Skin epidermis (tissue), 12 donors: ENCODE measurements at regions not wholly inside any gene's neighbourhood (a gene's known extent, or its start where the extent isn't known, plus 50 kb on each side); places are given as distances from the start of the nearest gene placed in this dataset.
"Not testable (repeated sequence)": the region's sequence is repeated elsewhere in the genome, so short reads cannot be mapped to it uniquely, and the experiment has no call there.

ENCODE experiments used
- H3K27ac ChIP-seq, 21 experiments: fragments of 200-600 bp; sonication (generic) in 11 of 21; one replicate each; pipeline ENCODE4 v1.5.0; 2020; ENCODE audit warnings: mild to moderate bottlenecking in 3 of 21, inconsistent platforms in 2 of 21, moderate library complexity in 2 of 21
- H3K4me3 ChIP-seq, 7 experiments: fragments of 200-600 bp; sonication (generic) in 2 of 7; one replicate each; pipeline ENCODE4 v1.5.0; 2020; ENCODE audit warnings: inconsistent platforms in 2 of 7, mild to moderate bottlenecking in 2 of 7, moderate library complexity in 1 of 7

DNA sequence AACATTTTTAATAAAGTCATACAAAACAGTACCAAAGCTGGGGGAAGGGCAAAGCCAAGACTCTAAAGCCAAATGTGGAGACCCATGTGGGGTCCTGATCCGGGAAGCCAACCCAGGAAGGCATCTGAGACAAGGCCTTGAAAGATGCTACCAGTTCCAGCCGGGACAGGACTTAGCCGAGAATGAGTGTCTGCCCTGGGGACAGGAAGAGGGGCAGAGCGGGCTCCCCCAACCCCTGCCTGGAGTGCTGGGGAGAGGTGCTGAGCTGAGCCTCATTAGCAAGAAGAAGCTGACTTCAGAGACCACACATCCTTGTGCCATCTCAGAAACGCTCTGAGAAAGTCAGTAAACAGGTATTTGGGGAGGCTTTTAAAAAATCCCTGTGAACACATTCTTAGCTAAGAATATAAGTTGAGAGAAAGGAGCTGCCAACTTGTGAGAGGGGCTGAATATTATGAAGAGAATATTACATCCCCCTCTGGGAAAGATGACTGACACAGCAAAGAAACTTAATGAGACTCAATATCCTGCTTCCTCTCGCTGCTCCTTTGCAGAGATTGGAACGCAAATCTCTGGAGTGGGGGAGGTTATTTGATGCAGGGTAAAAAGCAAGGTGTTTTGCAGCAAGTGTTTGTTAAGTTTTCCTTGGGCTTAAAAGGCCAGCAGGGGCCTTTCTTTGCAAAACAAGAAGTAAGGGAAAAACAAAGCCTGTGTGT, 103.3 kb upstream of the KCND3 start:
- no peak overlapping the region for H3K4me3 ChIP-seq

DNA sequence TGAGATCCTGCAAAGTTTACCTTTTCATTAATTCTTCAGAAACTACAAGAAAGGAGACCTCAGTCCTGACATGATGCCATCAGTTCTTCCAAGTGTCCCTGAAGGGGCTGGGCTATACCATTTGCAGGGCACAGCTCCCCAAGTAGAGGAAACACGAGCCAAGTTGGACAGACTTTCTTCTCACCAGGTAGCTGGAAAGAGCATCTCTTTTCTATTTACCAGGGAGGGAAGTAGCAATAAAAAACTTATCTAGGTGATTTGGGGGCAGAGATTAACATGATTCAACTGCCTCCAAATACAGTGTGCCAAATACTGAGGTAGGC, 103.9 kb upstream of the KCND3 start:
- no peak overlapping the region for H3K27ac ChIP-seq
- H3K4me3 ChIP-seq, result no peak overlapping the region

More for the DNA sequence above, 103.3 kb upstream of the KCND3 start:
- no peak overlapping the region for H3K27ac ChIP-seq

DNA sequence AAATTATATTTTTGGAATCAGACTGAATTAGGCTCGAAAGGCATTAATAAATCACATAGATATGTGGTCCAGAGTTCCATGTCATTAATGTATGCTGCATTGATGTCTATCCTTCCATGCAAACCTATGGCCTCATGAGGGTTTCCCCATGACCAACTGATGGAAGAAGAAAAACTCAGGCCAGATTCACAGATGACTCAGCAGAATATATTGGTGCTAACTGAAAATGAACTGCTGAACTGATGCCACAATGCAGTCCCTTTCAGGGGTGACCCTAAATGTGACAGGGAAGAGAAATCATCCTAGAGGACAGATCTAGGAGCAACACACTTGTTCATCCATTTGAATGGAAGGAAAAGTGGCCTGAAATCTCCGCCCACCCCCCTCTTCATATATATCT, 110.5 kb upstream of the KCND3 start:
- H3K4me3 ChIP-seq, result no peak overlapping the region
- H3K27ac ChIP-seq, result no peak overlapping the region

DNA sequence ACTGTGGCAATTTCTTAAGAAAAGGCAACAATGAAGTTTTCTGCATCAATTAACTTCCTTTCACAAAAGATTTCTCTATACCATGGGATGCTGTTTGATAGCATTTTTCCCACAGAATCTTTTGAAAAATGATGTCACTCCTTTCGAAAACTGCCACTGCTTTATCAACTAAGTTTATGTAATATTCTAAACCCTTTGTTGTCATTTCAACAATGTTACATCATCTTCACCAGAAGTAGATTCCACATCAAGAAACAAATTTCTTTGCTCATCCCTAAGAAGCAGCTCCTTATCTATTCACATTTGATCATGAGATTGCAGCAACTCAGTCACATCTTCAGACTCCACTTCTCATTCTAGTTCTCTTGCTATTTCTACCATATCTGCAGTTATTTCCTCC, 116.1 kb upstream of the KCND3 start:
- Histone ChIP-seq H3K4me3 (no peak overlapping the region), H3K27ac (no peak overlapping the region)

DNA sequence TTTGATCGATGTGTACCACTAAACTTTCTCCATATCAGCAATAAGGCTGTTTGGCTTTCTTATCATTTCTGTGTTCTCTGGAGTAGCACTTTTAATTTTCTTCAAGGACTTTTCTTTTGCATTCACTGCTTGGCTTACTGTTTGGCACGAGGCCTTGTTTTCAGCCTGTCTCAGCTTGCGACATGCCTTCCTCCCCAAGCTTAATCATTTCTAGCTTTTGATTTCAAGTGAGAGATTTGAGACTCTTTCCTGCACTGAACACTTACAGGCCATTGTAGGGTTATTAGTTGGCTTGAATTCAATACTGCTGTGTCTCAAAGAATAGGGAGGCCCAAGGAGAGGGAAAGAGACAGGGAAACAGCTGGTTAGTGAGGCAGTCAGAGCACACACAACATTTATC, 120.6 kb upstream of the KCND3 start:
- H3K27ac ChIP-seq, result no peak overlapping the region
- no peak overlapping the region for H3K4me3 ChIP-seq

DNA sequence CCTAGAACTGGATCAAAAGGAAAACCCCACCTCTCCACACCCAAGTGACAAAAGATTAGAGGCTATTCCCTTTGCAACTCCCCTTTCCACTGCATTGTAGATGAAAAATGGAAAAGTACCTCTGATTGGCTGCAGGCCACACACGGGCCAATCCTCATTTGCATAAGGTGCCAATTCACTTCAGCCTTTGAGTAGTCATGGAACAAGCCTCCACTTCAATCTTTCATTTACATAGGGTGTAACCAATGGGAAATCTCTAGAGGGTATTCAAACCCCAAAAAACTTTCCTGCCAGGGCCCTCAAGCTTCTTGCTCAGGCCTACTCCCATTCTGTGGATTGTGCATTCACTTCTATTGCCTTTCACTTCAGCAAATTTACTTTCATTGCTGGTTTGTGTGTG, 122.3 kb upstream of the KCND3 start:
- Histone ChIP-seq H3K27ac (no peak overlapping the region), H3K4me3 (no peak overlapping the region)

DNA sequence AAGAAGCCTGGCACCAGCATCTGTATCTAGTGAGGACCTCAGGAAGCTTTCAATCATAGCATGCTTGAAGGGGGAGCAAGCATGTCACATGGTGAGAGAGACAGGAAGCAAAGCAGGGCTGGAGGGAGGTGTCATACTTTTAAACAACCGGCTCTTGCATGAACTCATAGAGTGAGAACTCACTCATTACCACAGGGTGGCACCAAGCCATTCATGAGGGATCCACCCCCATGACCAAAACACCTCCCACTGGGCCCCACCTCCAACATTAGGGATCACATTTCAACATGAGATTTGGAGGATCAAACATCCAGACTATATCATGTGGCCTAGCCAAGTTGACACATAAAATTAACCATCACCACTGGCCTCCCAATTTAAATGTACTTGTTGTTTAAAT, 125.1 kb upstream of the KCND3 start:
- Histone ChIP-seq H3K27ac (no peak overlapping the region), H3K4me3 (no peak overlapping the region)

DNA sequence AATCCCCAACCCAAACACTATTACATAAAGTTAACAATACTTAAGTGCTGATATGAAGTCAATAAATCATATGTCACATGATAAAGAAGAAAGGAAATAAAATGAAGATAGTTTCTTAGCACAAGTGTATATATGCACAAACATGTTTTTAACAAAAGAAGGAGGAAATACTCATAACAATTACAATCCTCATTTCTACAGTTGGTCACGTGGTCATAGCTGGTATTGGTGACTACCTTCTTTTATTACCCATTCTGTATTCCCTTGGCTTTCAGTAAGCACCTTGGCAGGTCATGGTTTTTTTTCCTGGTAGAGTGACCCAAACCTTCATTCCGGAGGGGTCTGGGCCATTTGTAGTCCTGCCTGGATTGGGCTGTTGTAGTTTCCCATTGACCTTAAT, 137.1 kb upstream of the KCND3 start:
- Histone ChIP-seq H3K4me3 (no peak overlapping the region), H3K27ac (no peak overlapping the region)

DNA sequence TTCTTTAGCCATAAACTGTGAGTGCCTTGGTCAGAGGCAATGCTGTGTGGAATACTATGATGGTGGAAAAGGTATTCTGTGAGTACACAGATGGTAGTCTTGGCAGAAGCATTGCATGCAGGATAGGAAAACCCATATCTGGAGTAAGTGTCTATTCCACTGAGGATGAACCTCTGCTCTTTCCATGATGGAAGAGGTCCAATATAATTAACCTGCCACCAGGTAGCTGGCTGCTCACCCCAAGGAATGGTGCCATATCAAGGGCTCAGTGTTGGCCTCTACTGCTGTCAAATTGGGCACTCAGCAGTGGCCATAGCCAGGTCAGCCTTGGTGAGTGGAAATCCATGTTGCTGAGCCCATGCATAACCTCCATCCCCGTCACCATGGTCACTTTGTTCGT, 138.1 kb upstream of the KCND3 start:
- H3K27ac ChIP-seq, H3K4me3 ChIP-seq: not testable (repeated sequence)

DNA sequence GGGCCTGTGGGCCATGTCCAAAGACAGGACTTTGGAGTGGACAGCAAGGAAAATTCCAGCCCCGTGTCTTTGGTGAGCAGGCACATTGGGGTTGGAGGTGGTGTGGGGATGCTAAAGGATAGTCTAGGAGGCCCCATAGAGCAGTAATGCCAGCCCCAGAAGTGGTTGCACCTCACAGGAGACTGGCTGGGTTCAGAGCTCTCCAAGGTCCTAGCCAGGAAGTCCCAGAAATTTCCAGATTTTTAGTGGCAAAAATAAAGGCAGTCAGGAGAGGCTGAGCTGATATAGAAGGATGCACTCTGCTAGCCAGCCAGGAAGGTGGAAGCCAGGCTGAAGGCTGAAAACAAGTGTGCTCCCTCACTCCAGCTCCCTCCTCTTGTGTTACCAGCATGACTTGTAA, 144.0 kb upstream of the KCND3 start:
- no peak overlapping the region for H3K4me3 ChIP-seq
- no peak overlapping the region for H3K27ac ChIP-seq

DNA sequence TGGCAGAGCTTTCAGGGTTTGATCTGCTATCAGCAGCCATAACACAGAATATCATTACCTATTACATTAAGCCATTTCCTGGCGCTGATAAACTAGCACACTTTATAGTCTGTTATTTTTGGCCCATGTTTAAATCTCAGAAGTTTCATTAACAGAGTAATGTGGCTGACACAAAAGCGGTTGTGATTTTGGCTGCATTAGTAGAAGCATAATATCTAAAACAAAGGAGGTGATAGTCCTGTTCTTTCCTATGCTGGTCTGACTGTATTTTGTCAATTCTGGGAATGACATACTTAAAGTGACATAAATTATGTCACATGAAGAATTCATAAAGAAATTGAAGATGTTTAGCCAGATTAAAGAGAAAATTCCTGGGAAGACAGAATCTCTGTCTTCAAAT, 151.3 kb upstream of the KCND3 start:
- H3K27ac ChIP-seq, result no peak overlapping the region

DNA sequence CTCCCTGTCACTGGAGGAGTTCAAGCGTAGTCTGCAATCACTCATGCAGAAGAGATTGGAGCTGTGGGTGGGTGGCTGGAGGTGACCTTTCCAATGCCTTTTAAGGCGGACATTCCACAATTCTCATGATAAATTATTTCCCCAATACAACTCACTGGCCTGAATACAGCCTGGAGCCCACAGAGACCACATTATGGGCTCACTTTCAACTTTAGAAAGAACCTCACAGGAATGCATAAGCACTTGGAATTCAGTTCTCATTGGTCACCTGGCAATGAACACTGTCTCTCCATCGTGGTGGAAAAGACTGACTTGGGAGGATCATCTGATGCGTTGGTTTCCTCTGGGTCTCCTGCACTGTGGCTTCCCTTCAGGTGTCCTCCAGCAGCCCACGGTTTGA, 151.8 kb upstream of the KCND3 start:
- Histone ChIP-seq H3K4me3 (no peak overlapping the region), H3K27ac (no peak overlapping the region)

More for the DNA sequence above, 151.3 kb upstream of the KCND3 start:
- H3K4me3 ChIP-seq, result no peak overlapping the region

DNA sequence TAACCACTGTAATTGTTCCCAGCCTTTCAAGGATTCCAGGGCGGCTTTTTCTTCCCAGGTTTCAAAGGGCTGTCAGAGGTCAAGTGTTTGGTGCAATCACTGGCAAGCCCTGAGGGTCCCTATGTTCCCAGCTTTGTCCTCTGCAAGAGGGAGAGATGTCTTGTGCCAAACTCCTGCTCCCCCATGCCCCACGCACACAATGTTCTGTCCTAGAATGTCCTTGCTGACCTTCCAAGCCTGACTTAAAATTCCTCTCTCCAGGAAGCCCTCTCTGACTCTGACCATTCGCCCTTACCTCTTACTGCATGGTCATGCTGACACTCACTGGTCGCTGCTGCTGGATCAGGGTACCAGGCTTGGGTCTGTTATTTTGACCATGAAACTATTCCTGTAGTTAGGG, 152.5 kb upstream of the KCND3 start:
- Histone ChIP-seq H3K4me3 (no peak overlapping the region), H3K27ac (no peak overlapping the region)

DNA sequence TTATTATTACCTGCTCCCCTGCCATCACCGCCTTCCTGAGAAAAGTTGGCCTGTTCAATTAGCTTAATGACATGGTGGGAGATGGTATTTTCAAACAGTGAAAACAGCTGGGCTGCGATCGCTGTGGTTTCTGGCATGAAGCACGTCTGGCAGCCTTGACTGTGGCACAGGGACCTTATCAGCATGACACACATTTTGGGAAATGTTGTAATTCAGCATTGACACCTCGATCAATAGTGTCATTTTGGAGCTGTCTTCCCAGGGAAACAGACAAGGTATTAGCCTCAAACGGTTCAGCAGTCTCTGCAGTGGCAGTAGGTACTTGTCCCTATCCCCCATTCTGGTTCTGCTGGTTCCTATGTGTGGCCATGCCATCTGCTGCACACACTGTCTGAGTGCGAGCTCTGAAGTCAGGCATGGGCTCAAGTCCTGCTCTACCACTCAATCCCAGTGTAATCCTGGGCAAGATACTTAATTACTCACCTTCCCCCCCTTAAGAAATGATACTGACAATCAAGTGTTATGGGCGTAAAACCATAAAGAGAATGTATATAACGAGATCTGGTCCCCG, 154.5 kb upstream of the KCND3 start:
- H3K4me3 ChIP-seq, result no peak overlapping the region
- no peak overlapping the region for H3K27ac ChIP-seq

DNA sequence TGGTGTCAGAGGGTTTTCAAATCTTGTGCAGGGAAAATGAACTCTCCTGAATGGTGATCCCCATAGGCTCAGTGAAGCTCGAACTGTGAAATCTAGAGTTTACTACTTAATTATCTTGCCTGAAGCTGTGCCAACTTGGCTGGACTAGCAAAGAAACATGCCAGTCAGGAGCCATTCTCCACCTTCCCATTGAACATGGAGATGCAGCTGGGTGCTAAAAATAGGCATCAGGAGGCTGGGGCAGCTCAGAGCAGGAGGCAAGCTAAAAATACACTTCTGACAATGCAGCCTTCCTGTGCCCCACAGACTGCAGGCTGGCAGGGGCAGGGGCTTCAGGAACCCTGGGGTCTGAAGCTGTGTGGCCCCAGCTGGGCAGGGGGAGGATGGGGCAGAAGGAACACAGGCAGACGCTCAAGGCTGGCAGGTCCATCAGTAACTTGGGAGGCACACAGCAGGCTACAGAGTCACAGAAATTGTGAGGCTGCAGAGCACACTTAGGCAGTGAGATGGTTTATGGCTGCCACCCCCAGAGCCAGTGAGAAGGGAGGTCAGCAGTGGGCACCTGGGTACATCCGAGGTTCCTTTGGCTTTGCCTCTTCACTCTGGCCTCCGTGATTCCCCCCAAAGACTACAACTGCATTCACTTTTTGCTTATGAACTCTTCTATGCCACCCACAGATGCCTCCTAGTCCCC, 155.4 kb upstream of the KCND3 start:
- Histone ChIP-seq H3K4me3 (no peak overlapping the region), H3K27ac (no peak overlapping the region)

DNA sequence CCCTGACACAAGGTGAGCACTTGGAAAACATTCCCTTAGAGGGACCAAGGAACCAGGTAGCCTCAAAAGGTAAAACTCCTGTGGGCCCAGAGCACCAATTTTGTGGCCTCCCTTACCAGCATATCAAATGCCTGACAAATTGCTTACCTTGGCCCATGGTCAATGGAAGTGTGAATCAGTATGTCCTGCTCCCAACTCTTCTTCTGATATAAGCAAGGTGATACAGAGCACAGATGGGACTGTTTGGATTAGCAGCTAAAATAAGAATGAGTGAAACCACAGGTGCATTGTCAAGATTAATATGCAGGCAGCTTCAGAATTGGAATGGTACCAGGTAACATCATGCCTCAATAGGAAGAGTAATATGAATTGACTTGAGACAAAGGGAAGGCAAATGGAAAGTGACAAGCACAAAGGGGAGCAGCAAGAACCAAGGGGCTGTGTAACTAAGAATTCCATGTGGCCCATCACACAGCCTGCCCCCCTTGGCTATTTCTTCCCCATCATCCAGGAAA, 156.8 kb upstream of the KCND3 start:
- Histone ChIP-seq H3K4me3 (no peak overlapping the region), H3K27ac (no peak overlapping the region)

DNA sequence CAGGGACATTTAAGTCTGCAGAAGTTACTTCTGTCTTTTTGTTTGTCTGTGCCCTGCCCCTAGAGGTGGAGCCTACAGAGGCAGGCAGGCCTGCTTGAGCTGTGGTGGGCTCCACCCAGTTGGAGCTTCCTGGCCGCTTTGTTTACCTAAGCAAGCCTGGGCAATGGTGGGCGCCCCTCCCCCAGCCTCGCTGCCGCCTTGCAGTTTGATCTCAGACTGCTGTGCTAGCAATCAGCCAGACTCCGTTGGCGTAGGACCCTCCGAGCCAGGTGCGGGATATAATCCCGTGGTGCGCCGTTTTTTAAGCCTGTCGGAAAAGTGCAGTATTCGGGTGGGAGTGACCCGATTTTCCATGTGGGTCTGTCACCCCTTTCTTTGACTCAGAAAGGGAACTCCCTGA, 170.7 kb upstream of the KCND3 start:
- H3K27ac ChIP-seq, H3K4me3 ChIP-seq: not testable (repeated sequence)

DNA sequence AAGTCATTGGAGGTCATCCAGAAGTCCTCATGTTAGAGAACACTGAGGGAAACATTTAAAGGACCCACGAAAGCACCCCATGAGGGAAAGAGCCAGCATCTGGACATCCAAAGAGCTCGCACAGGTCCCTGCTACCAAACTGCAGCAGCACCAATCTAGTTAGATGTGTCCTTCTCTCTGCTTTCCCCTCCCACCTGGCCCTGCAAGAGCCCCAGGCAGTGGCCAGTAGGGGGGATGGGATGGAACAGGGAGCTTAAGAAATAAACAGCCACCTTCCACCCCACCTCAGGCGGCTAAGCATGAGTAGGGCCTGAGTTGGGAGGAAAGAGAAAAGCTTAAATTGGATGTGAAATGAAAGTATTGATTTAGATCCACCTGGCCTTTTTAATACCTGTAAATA, 175.9 kb upstream of the KCND3 start:
- no peak overlapping the region for H3K27ac ChIP-seq
- H3K4me3 ChIP-seq, result no peak overlapping the region

DNA sequence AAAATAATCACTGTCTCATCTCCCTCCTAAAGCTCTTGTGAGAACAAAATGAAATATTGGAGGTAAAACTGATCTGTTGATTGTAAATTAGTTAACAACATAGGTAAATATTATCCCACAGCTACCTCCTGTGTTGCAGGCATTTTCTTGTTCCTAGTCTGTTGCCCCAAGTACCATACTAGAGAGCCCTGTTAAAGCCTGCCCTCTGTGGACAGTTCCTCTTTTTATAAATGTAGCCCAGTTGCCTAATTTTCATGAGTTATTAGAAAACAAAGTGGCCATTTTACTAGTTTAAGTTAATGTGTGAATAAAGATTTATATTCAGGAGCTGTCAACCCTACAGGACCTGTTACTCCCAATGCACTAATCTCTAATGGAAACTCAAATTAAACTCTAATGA, 180.0 kb upstream of the KCND3 start:
- H3K4me3 ChIP-seq, result no peak overlapping the region
- no peak overlapping the region for H3K27ac ChIP-seq

DNA sequence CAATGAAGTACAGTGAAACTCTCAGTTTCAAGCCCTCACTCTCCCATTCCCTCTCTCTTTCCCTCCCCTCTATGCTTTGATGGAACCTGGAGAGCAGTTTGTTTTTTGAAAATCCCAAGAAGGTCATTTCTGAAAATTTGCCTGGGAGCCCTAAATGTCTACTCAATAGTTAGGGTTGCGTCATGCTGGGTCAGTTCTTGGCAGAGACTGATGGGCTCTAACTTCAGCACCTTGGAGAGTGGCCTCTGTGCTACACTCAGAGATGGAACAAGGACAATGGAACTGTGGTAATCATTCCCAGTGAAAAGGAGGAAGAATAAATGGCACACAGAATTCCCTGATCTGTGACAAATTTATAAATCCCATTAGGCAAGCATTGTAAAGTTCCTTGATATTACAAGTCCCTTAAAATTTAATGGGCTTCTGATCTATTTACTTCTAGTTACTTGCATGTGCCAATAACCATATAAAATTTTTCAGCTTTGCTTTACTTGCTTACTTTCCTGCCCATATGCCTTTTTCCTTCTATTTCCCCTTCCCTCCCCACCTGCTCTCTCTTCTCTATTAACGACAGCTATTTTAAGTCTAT, 182.9 kb upstream of the KCND3 start:
- no peak overlapping the region for H3K27ac ChIP-seq
- H3K4me3 ChIP-seq, result no peak overlapping the region

DNA sequence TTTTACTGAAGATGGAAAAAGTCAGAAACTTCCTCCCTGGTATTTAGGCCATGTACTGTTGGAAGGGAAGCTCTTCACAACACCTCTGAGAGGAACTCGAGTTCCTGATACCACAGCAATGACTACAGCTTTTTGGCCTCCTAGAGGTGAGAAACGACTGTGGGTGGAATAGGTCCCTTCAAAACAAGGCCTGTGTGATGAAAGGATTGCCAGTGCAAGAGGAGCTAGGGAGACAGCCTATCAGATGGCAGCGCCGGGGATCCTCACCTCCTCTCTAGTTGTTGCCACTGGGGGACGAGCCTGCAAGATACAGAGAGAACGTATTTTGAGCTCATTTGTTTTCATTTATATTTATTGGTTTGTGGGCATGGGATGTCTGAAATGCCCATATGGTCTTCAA, 187.8 kb upstream of the KCND3 start:
- H3K27ac ChIP-seq, result no peak overlapping the region
- no peak overlapping the region for H3K4me3 ChIP-seq
